Muscle of arm (tissue), 1 donor: ENCODE measurements at regions not wholly inside any gene's neighbourhood (a gene's known extent, or its start where the extent isn't known, plus 50 kb on each side); places are given as distances from the start of the nearest gene placed in this dataset.

ENCODE experiments used
- DNase-seq: peaks from one replicate; pipeline ENCODE4 v3.0.0-alpha.2; 2013

- DNase-seq, result no peak
Observed at GRCh38 chr18:34639687-34640086, 70.4 kb upstream of the DTNA start.

GRCh38 chr18:34640276-34640675 lies 69.8 kb upstream of the DTNA start:
- DNase-seq, result no peak

DNA sequence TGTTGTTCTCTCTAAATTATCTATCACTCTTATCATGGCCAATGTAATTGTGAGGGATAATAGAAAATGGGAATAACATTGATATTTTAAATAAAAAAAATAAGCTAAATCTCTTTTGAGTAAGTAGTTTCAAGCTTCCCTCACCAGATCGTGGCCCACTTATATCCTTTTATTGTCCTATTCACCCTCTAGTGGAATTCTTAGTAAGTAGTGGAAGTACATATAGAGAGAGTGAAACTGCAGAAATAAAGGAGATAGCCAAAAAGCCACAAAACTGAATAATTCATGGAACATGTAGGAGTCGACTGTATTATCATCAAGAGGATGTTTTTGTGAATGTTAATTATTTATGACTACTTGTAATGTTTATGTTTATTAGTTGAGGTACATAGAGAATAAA lies 66.1 kb upstream of the DTNA start:
- DNase-seq, result no peak

GRCh38 chr18:34647251-34647650 lies 62.8 kb upstream of the DTNA start:
- DNase-seq, result no peak

- DNase-seq, result no peak
Observed at GRCh38 chr18:34648269-34648985, 61.7 kb upstream of the DTNA start.

DNA sequence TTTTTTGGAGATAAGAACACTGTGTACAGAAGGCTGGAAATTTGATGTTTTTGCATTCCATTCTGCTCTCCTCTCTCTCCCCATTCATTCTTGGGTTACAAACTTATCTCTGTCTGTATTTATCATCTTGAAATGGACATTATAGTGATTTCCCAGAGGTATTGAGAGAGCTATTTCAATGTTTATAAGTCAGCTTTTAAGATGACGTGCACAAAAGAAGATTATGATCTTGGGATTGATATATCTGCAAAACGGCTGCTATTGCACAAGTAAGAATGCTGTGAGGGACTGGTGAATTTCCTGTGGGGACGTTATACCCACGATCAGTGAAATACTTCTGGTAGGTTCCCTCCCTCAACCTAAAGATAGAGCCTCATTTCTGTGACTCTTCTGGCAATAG lies 61.0 kb upstream of the DTNA start:
- no peak for DNase-seq

DNA sequence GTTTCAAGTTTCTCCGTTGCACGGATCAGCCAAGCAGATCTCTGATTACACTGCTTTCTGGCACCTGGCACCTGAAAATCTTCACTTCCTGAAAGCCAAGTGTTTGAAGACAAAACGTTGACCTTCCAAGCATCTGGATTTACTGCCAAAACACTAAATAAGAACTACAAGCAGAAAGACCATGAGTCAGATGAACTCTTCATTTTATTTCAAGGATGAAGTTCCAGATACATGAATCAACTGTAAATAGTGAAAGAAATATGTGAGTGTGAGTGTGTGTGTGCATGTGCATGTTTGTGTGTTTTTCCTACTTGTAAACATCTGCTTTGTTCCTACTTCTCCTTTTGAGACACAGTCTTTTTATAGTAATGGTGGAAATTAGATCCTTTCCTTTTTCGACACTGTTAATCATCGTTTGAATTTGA lies 60.0 kb upstream of the DTNA start:
- peak; percentile 26 for DNase-seq

GRCh38 chr18:34651586-34652369 lies 58.3 kb upstream of the DTNA start:
- no peak for DNase-seq

- no peak for DNase-seq
Observed at GRCh38 chr18:34655131-34655530, 55.0 kb upstream of the DTNA start.

- DNase-seq, result no peak
Observed at GRCh38 chr18:34657860-34658500, 52.1 kb upstream of the DTNA start.

DNA sequence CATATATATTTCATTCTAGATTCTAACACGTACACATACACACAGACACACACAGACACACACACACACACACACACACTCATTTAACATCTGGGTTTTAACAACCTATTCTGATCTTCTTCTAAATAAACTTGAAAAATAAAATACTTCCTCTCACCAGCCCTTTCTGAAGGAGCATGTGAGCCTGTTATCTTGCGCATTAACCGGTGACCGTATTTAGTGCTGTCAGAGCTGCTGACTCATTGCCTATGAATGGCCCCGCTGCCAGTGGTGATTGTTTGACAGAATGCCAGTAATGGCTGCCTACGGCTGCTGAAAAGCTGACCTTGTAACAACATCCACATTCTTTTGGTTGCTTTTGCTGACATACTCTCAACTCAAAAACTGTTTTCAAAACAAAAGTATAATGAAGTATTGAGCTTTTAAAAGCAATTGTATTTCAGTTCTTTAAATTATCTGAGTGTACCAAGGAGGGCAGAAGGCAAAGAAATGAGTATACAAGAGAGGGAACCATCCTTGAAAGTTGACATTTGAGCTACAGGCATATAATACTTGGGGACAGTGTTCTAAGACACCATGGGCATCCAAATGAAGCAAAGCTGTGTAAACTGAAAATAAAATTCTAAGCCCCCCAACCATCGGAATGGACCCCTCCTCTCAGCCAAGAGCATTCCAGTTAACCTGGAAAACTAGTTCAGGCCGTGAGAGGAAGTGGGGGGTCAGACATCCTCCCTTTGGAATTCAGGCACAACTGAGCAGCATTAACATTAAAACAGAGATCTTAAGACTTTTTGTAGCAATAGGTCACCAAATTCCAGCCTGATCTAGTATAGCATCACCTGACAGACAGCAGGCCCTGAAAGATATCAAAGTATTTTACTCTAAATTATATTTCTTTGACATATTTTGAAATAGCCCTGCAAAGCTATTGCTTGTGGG lies 50.2 kb upstream of the DTNA start:
- peak; percentile 49 for DNase-seq
